ENCODE measurements at regions not wholly inside any gene's neighbourhood (a gene's known extent, or its start where the extent isn't known, plus 50 kb on each side); places are given as distances from the start of the nearest gene placed in this dataset.
A peak's percentile ranks its signal among the peaks of the same experiment; 100 is the strongest.

DNA sequence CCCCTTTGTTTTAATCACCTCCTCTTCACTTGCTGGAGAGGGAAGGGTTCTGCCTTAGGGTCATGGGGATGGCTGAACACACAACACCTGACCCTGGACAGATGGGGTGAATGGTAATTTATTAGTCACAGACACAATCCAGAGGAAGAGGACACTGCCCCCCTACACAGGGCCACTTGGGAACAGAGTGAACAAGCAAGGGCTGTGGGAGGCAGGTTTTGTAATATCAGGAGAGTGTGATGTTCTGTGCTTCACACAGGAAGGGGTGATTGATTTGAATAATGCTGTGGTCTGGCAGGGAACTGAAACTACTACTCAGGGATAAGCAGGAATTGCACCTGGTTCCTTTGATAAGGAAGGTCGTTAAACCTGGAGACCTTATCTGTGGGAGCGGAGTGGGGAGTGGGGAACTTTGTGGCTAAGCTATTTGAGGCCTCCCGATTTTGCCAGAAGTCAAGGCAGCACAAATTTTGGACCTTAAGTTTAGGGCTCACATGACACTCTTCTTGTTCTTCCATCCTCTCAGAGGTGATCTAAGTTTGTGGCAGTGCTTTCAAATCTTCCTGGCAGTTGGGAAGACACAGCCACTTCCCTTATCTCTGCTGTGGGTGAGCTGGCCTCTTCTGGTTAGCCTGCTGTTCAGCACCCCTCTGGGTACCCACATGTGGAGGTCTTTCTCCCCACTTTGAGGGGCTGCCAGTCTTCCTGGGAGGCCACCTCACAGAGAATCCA is 77.8 kb downstream of the CD164 start:
- intact Hi-C loops (cut with DNase I): loop anchor here in 2 of 10 donors (5.0 kb wide), 1 partner anchor 78 kb away; the partner anchor contains the start of gene CD164 (in 2 of the 2)
- no peak for TF ChIP-seq POLR2A (IDR thresholded peaks at IDR 0.05)
- TF ChIP-seq, protein P1, sequence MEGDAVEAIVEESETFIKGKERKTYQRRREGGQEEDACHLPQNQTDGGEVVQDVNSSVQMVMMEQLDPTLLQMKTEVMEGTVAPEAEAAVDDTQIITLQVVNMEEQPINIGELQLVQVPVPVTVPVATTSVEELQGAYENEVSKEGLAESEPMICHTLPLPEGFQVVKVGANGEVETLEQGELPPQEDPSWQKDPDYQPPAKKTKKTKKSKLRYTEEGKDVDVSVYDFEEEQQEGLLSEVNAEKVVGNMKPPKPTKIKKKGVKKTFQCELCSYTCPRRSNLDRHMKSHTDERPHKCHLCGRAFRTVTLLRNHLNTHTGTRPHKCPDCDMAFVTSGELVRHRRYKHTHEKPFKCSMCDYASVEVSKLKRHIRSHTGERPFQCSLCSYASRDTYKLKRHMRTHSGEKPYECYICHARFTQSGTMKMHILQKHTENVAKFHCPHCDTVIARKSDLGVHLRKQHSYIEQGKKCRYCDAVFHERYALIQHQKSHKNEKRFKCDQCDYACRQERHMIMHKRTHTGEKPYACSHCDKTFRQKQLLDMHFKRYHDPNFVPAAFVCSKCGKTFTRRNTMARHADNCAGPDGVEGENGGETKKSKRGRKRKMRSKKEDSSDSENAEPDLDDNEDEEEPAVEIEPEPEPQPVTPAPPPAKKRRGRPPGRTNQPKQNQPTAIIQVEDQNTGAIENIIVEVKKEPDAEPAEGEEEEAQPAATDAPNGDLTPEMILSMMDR (IDR thresholded peaks at IDR 0.05): no peak
- H3K4me3 ChIP-seq: no peak overlapping the region
- H3K27ac ChIP-seq: peak overlapping the region in 4 of 12 donors; percentile 1 to 47 (median 28)
- ATAC-seq: no peak
- no peak for DNase-seq
- H3K9me3 ChIP-seq: no peaks in the 10 kb centered on the region
- no peaks in the 10 kb centered on the region for H3K27me3 ChIP-seq
- no peaks in the 10 kb centered on the region for H3K36me3 ChIP-seq
- H3K4me1 ChIP-seq: peaks cover 0 to 44% (median 17%) of the 10 kb centered on the region in 12 donors
- WGBS, 4 donors: 25 to 38% (median 31%) methylated on average over 3 of the region's 3 CpGs

DNA sequence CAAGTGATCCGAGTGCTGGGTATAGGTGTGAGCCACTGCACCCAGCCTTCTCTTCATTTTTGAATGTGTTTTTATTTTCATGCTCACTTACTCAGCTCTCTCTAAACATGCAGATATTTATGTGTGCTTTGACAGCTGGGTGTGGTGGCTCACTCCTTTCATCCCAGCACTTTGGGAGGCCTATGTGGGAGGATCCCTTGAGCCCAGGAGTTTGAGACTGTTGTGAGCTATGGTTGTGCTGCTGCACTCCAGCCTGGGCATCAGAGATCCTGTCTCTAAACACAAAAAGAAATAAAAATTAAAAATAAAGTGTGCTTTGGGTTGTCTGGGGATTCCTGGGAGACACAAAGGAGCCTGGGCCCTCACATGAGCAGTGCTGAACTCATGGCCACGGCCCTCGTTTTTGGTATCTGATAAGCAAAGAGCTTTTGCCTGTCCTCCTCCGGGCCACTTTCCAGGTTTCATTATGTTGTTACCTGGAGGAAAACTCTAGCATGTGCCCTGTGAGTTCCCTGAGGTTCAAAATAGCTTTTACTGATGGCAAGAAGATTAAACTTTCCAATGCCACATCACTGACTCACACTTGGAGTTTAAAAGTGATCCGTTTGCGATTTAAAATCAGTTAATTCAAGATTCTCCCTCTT is 78.5 kb downstream of the CD164 start:
- Histone ChIP-seq H3K4me1 (peaks cover 0 to 48% (median 20%) of the 10 kb centered on the region in 12 donors), H3K36me3 (no peaks in the 10 kb centered on the region), H3K4me3 (no peak overlapping the region), H3K27me3 (no peaks in the 10 kb centered on the region), H3K27ac (peak overlapping the region in 5 of 12 donors; percentile 1 to 47 (median 38)), H3K9me3 (no peaks in the 10 kb centered on the region)
- 47 to 57% (median 57%) methylated on average over 6 of the region's 6 CpGs for WGBS, 4 donors
- ATAC-seq (no peak), DNase-seq (no peak)
- intact Hi-C loops (cut with DNase I): loop anchor here in 2 of 10 donors (5.0 kb wide), 1 partner anchor 79 kb away; the partner anchor contains the start of gene CD164 (in 2 of the 2)
- TF ChIP-seq POLR2A (IDR thresholded peaks at IDR 0.05): no peak
- TF ChIP-seq, protein P1 (IDR thresholded peaks at IDR 0.05): no peak

DNA sequence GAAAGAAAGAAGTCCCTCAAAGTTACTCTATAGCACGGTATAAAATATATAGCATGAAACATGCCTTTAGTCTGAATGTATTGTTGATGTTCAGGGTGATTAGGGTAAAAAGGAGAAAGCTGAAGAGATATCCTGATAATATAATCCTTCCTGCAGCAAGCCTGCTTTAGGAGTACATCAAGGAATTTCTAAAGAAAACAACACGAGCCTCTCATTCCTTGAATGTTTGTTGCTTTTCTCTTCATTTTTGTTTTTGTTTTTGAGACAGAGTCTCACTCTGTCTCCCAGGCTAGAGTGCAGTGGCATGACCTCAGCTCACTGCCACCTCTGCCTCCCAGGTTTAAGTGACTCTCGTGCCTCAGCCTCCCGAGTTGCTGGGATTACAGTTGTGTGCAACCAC is 79.1 kb downstream of the CD164 start:
- no peak overlapping the region for H3K27ac ChIP-seq
- H3K9me3 ChIP-seq: no peaks in the 10 kb centered on the region
- no peak for TF ChIP-seq POLR2A (IDR thresholded peaks at IDR 0.05)
- TF ChIP-seq, protein P1 (IDR thresholded peaks at IDR 0.05): no peak
- no peak for ATAC-seq
- WGBS, 4 donors: 92 to 96% (median 94%) methylated on average over 4 of the region's 4 CpGs
- peaks cover 0 to 47% (median 20%) of the 10 kb centered on the region in 12 donors for H3K4me1 ChIP-seq
- intact Hi-C loops (cut with DNase I): loop anchor here in 2 of 10 donors (5.0 kb wide), 1 partner anchor 79 kb away; the partner anchor contains the start of gene CD164 (in 2 of the 2)
- H3K27me3 ChIP-seq: no peaks in the 10 kb centered on the region
- H3K36me3 ChIP-seq: no peaks in the 10 kb centered on the region
- no peak overlapping the region for H3K4me3 ChIP-seq
- DNase-seq: no peak

DNA sequence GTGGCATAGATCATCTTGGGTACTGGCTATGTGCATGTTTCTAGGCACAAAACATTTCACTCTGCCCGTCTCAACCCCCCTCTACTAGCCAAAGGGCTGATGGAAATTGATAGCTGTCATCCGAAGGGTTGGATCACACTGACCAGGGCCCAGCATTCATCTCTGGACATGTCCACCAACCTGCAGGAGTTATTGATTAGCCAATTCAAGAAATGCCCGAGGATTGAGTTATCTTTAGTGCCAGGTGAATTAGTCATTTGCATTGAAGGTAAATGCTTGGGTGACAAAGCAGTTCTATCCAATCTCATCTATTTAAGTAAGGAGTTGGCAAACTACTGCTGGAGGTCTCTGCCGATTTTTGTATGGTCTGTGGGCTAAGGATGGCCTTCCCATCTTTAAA is 80.1 kb downstream of the CD164 start:
- H3K36me3 ChIP-seq: no peaks in the 10 kb centered on the region
- peak overlapping the region in 4 of 12 donors; percentile 76 to 92 (median 82) for H3K27ac ChIP-seq
- H3K4me1 ChIP-seq: peaks cover 0 to 45% (median 20%) of the 10 kb centered on the region in 12 donors
- no peaks in the 10 kb centered on the region for H3K27me3 ChIP-seq
- no peak overlapping the region for H3K4me3 ChIP-seq
- no peak for DNase-seq
- 95 to 99% (median 96%) methylated on average over 4 of the region's 4 CpGs for WGBS, 4 donors
- no peak for ATAC-seq
- no peaks in the 10 kb centered on the region for H3K9me3 ChIP-seq
- intact Hi-C loops (cut with DNase I): loop anchor here in 2 of 10 donors (5.0 kb wide), 1 partner anchor 80 kb away; the partner anchor contains the start of gene CD164 (in 2 of the 2)
- TF ChIP-seq, protein P1 (IDR thresholded peaks at IDR 0.05): no peak
- no peak for TF ChIP-seq POLR2A (IDR thresholded peaks at IDR 0.05)

All from heart left ventricle (tissue), 16 donors.